ENCODE measurements at regions not wholly inside any gene's neighbourhood (a gene's known extent, or its start where the extent isn't known, plus 50 kb on each side); places are given as distances from the start of the nearest gene placed in this dataset.

DNA sequence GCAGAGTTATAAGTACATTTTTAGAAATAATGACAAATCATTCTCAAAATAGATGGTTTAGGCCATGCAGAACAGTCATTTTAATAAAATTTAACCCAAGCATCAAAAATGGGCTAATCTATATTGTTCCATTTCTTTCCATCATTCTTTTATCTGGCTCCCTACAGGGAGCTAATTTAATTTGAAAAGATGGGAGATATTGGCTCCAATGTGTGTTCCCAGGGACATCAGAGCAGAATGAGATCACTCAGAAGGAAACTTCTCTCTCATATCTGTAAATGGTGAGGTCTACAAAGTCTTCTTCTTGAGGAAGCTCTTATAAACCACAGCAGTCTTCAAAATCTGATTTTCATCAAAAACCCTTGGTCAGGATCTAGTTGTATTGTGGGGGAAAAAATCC lies 119.4 kb upstream of the RAB6C start:
- ATAC-seq, result no peak
- no peaks in the 10 kb centered on the region for H3K36me3 ChIP-seq
- H3K27ac ChIP-seq, result no peak overlapping the region
- intact Hi-C loops (cut with DNase I), result no loop called here
- H3K4me1 ChIP-seq, result no peaks in the 10 kb centered on the region
- no peaks in the 10 kb centered on the region for H3K27me3 ChIP-seq
- DNase-seq, result no peak
- H3K4me3 ChIP-seq, result no peak overlapping the region
- H3K9me3 ChIP-seq, result peaks cover 0 to 4% of the 10 kb centered on the region in 2 donors
- TF ChIP-seq, protein P1, sequence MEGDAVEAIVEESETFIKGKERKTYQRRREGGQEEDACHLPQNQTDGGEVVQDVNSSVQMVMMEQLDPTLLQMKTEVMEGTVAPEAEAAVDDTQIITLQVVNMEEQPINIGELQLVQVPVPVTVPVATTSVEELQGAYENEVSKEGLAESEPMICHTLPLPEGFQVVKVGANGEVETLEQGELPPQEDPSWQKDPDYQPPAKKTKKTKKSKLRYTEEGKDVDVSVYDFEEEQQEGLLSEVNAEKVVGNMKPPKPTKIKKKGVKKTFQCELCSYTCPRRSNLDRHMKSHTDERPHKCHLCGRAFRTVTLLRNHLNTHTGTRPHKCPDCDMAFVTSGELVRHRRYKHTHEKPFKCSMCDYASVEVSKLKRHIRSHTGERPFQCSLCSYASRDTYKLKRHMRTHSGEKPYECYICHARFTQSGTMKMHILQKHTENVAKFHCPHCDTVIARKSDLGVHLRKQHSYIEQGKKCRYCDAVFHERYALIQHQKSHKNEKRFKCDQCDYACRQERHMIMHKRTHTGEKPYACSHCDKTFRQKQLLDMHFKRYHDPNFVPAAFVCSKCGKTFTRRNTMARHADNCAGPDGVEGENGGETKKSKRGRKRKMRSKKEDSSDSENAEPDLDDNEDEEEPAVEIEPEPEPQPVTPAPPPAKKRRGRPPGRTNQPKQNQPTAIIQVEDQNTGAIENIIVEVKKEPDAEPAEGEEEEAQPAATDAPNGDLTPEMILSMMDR (IDR thresholded peaks at IDR 0.05), result no peak

DNA sequence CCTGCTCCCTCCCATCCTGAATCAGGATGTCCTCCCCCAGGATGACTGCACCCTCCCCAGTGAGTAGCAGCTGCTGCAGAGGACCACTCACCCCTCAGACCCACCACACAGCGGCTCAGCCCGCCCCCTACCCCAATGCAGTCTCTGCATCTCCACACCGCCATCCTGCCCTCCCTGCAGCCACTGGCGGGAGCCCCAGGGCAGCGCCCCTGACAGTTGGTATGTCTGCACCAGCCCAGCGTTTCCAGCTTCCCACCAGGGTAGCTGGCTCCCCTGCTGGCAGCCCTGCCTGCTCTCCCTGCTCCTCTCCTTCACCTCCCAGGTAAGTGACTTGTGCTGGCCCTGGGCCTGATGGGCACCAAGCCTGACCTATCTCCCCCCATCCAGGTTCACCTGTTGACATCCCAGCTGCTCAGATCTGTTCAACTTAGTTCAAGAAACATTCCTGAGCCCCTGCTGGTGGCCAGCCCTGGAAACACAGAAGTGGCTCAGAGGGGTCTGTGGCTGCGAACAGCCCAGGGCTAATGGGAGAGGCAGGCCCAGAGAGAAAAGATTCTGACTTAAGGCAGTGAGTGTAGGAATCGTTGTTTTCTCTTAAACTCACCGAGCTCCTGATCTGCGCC lies 117.7 kb upstream of the RAB6C start:
- intact Hi-C loops (cut with DNase I), result no loop called here
- ATAC-seq, result no peak
- H3K4me1 ChIP-seq, result no peaks in the 10 kb centered on the region

DNA sequence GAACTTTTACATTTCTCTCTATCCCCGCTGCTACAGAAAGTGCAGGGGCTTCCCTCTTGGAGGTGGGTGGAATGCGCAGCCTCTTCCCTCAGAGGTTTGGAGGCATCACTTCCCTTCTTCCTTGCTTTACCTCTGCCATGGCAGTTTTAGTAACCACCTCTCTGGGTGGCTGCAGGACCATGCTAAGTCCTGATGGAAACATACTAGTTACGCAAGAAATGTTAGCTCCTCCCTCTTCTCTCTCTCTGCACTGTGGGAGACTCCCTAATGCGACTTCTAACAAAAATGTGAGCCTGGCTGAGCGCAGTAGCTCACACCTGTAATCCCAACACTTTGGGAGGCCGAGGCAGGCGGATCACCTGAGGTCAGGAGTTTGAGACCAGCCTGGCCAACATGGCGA lies 116.8 kb upstream of the RAB6C start:
- H3K27ac ChIP-seq, result no peak overlapping the region
- no peak for ATAC-seq
- H3K4me1 ChIP-seq, result no peaks in the 10 kb centered on the region
- TF ChIP-seq, protein P1 (IDR thresholded peaks at IDR 0.05), result no peak
- H3K36me3 ChIP-seq, result no peaks in the 10 kb centered on the region
- no peaks in the 10 kb centered on the region for H3K9me3 ChIP-seq
- H3K4me3 ChIP-seq, result no peak overlapping the region
- intact Hi-C loops (cut with DNase I), result no loop called here
- H3K27me3 ChIP-seq, result no peaks in the 10 kb centered on the region
- no peak for DNase-seq

More for the DNA sequence above, 117.7 kb upstream of the RAB6C start:
- no peak overlapping the region for H3K27ac ChIP-seq
- no peaks in the 10 kb centered on the region for H3K36me3 ChIP-seq
- no peak overlapping the region for H3K4me3 ChIP-seq
- TF ChIP-seq, protein P1 (IDR thresholded peaks at IDR 0.05), result no peak
- no peak for DNase-seq
- no peaks in the 10 kb centered on the region for H3K9me3 ChIP-seq
- no peaks in the 10 kb centered on the region for H3K27me3 ChIP-seq

DNA sequence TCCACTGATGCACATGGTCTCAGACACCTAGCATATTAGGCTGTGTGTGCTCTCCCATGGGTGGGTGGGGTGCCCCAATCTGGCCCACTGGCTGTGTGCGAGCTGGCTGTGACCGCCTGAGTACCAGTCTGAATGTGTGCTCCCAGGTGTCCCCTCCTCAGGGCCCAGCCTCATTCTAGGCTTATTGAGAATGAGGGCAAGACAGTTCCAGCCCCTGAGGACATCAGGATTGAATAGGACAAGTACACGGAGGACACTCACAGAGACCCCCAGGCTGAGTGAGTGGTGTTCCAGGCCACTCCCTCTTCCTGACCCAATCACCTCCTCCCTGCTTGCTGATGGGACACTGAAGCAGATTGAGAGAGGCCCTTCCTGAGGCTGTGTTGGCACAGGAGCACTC lies 116.1 kb upstream of the RAB6C start:
- no peaks in the 10 kb centered on the region for H3K9me3 ChIP-seq
- TF ChIP-seq, protein P1 (IDR thresholded peaks at IDR 0.05), result no peak
- H3K27ac ChIP-seq, result no peak overlapping the region
- DNase-seq (no peak), ATAC-seq (no peak)
- intact Hi-C loops (cut with DNase I), result no loop called here
- no peaks in the 10 kb centered on the region for H3K4me1 ChIP-seq
- no peak overlapping the region for H3K4me3 ChIP-seq
- no peaks in the 10 kb centered on the region for H3K36me3 ChIP-seq
- H3K27me3 ChIP-seq, result no peaks in the 10 kb centered on the region

DNA sequence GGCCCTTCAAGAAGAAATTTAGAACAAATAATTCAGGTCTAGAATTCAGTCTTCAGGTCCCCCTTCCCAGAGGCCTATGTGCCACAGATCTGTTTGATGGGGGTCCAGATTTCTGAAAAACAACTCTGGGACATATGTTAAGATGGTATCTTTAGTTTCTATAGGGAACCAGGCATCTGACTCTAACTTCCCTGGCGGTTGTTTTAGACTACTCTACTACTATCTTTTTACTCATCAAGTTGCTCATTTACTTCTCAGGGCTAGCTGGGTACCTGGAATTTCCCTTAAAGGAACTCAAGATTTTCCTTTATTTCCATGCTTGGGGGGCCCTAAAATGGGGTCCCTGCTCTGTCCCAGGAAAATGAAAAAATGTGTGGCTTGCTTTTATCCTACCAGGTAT lies 114.7 kb upstream of the RAB6C start:
- DNase-seq (no peak), ATAC-seq (no peak)
- Histone ChIP-seq H3K27me3 (no peaks in the 10 kb centered on the region), H3K27ac (no peak overlapping the region), H3K4me1 (no peaks in the 10 kb centered on the region), H3K4me3 (no peak overlapping the region), H3K9me3 (no peaks in the 10 kb centered on the region), H3K36me3 (no peaks in the 10 kb centered on the region)
- TF ChIP-seq, protein P1 (IDR thresholded peaks at IDR 0.05), result no peak
- intact Hi-C loops (cut with DNase I), result no loop called here
